HepG2 (cell line): ENCODE measurements at regions not wholly inside any gene's neighbourhood (a gene's known extent, or its start where the extent isn't known, plus 50 kb on each side); places are given as distances from the start of the nearest gene placed in this dataset.

Source experiments
- ATAC-seq: fragments of 200-7000 bp; cut with Tn5 transposase; 3 replicates; pipeline ENCODE4 v1.9.1; 2020; ENCODE audit warnings: mild to moderate bottlenecking, moderate library complexity
- BruUV-seq: library from RNA; stranded (reverse); fragments of 400-500 nt; replicated peaks from 2 replicates; lab custom pipeline; 2021; lab: Mats Ljungman, UMichigan
- CTCF ChIA-PET: fragments of 300-600 bp; formaldehyde crosslinking; extraction: SDS; loops from one replicate; lab custom pipeline; 2021; ENCODE audit warnings: low total read pairs, inconsistent platforms, low intra/inter-chr PET ratio; lab: Yijun Ruan, JAX
- POLR2A ChIA-PET: fragments of 350-600 bp; sonication (Branson Sonifier 250); formaldehyde crosslinking; loops from one replicate; lab custom pipeline; 2020; ENCODE audit warnings: antibody characterized with exemption, inconsistent platforms; lab: Yijun Ruan, JAX
- DNase-seq: peaks from one replicate; pipeline ENCODE4 v3.0.0-alpha.2; 2015; ENCODE audit warnings: low spot score
- FAIRE-seq: peaks from 3 replicates; lab custom pipeline; 2011; peaks lifted over from hg19 to GRCh38; lab: Jason Lieb, UNC
- H2AFZ ChIP-seq: one replicate; pipeline ENCODE4 v1.6.1; 2011; ENCODE audit warnings: low read length, inconsistent platforms
- H3K27ac ChIP-seq: fragments of 300-600 bp; 3 replicates; pipeline ENCODE4 v1.8.0; 2011; ENCODE audit warnings: mixed run types, mild to moderate bottlenecking, mixed read lengths, low read length, inconsistent platforms; ENCODE audit not compliant: insufficient read depth; ENCODE audit errors: extremely low read length
- H3K27me3 ChIP-seq, 2 experiments: fragments of 200-600 bp in 1 of 2; 2 replicates in 1 of 2; 3 replicates in 1 of 2; pipeline versions ENCODE4 v1.6.0 to v1.8.0; 2011; ENCODE audit warnings: low read length in 2 of 2, mild to moderate bottlenecking in 2 of 2, moderate library complexity in 2 of 2, inconsistent platforms in 1 of 2; ENCODE audit not compliant: insufficient read depth in 2 of 2, control insufficient read depth in 1 of 2
- H3K36me3 ChIP-seq, 2 experiments: fragments of 200-600 bp in 1 of 2; replicated peaks in 1 of 2; 2 replicates in 1 of 2; 3 replicates in 1 of 2; pipeline versions ENCODE4 v1.5.1 to v1.8.0; 2011; ENCODE audit warnings: low read length in 2 of 2, inconsistent platforms in 1 of 2; ENCODE audit not compliant: insufficient read depth in 2 of 2, control insufficient read depth in 1 of 2
- H3K4me1 ChIP-seq: 2 replicates; pipeline ENCODE4 v1.5.1; 2012; ENCODE audit warnings: low read length, inconsistent platforms; ENCODE audit not compliant: insufficient read depth
- H3K4me2 ChIP-seq: 2 replicates; pipeline ENCODE4 v1.6.0; 2011; ENCODE audit warnings: low read depth, low read length, inconsistent platforms
- H3K4me3 ChIP-seq, 3 experiments: fragments of 200-600 bp in 1 of 3; sonication (generic), shearing (Covaris generic) in 1 of 3; replicated peaks in 1 of 3; 2 replicates each; pipeline ENCODE4 v1.5.1; 2011 to 2016; ENCODE audit warnings: low read length in 3 of 3, inconsistent platforms in 2 of 3, low read depth in 2 of 3, mild to moderate bottlenecking in 2 of 3, control low read depth in 1 of 3, mixed read lengths in 1 of 3; ENCODE audit not compliant: insufficient read depth in 1 of 3
- H3K79me2 ChIP-seq: one replicate; pipeline ENCODE4 v1.6.1; 2011; ENCODE audit warnings: low read length, inconsistent platforms; ENCODE audit not compliant: insufficient read depth
- H3K9ac ChIP-seq: 2 replicates; pipeline ENCODE4 v1.6.0; 2011; ENCODE audit warnings: mild to moderate bottlenecking, low read depth, low read length, inconsistent platforms; ENCODE audit not compliant: insufficient read depth
- H3K9me3 ChIP-seq: 2 replicates; pipeline ENCODE4 v1.5.1; 2012; ENCODE audit warnings: mild to moderate bottlenecking, low read length
- H4K20me1 ChIP-seq: 2 replicates; pipeline ENCODE4 v1.6.0; 2011; ENCODE audit warnings: inconsistent platforms, mild to moderate bottlenecking, low read length, moderate library complexity; ENCODE audit not compliant: insufficient read depth
- ELF4 ChIP-seq: sonication (generic); formaldehyde crosslinking; IDR thresholded peaks from 2 replicates; pipeline ENCODE4 v1.5.0; 2020; ENCODE audit warnings: missing genetic modification reagents, mild to moderate bottlenecking, moderate library complexity, borderline replicate concordance
- LCORL ChIP-seq, 2 experiments: fragments of 450-650 bp in 1 of 2; sonication (generic) in 1 of 2; formaldehyde crosslinking in 1 of 2; IDR thresholded peaks; 2 replicates each; pipeline versions ENCODE4 v1.5.0 to v1.6.1; 2017 to 2020; ENCODE audit warnings: antibody characterized with exemption in 1 of 2, missing genetic modification reagents in 1 of 2
- RERE ChIP-seq: IDR thresholded peaks from 2 replicates; pipeline ENCODE4 v1.6.1; 2016; ENCODE audit warnings: low read depth, missing genetic modification reagents, missing compliant biosample characterization
- SRSF1 ChIP-seq: fragments of 200-400 bp; formaldehyde crosslinking; optimal IDR thresholded peaks from 2 replicates; pipeline ENCODE3; 2017; ENCODE audit warnings: mild to moderate bottlenecking, low read depth, low read length, moderate library complexity
- TBX2 ChIP-seq: sonication (generic); formaldehyde crosslinking; IDR thresholded peaks from 2 replicates; pipeline ENCODE4 v1.5.0; 2020; ENCODE audit warnings: missing genetic modification reagents, mild to moderate bottlenecking, borderline replicate concordance
- ZNF3 ChIP-seq: IDR thresholded peaks from 2 replicates; pipeline ENCODE4 v1.7.0; 2017; ENCODE audit warnings: inconsistent platforms
- ZNF629 ChIP-seq: sonication (generic); formaldehyde crosslinking; conservative IDR thresholded peaks from 2 replicates; pipeline ENCODE4 v1.5.0; 2020; ENCODE audit warnings: missing genetic modification reagents
- ZNF660 ChIP-seq: sonication (generic); formaldehyde crosslinking; IDR thresholded peaks from 2 replicates; pipeline ENCODE4 v1.5.1; 2020; ENCODE audit warnings: mild to moderate bottlenecking, low read depth, missing genetic modification reagents, borderline replicate concordance
- ZNF674 ChIP-seq: sonication (generic); formaldehyde crosslinking; IDR thresholded peaks from 2 replicates; pipeline ENCODE4 v1.5.0; 2020; ENCODE audit warnings: low read depth, mild to moderate bottlenecking, missing genetic modification reagents
- WGBS: methylation state at CpG from one replicate; pipeline ENCODE4 v1.1.6; 2017; ENCODE audit warnings: low lambda C conversion rate; 5-methylcytosine and 5-hydroxymethylcytosine counted together
- in situ Hi-C: cut with HindIII; loops from 2 replicates; pipeline ENCODE4 v1.10.0; 2017; ENCODE audit warnings: low pct_unique_long_range_greater_than_20kb; ENCODE audit not compliant: extremely low pct_ligation_motif_present
- intact Hi-C: fragments of 100-400 bp; cut with micrococcal nuclease; formaldehyde crosslinking; loops from one replicate; pipeline ENCODE4 v1.10.0; 2022; ENCODE audit not compliant: unreplicated experiment
- TF ChIP-seq, protein P1 (sequence below): sonication (generic); formaldehyde crosslinking; IDR thresholded peaks from 2 replicates; pipeline ENCODE4 v1.4.0; 2020; ENCODE audit warnings: low read depth, mild to moderate bottlenecking, missing genetic modification reagents
- TF ChIP-seq, protein P2 (sequence below): sonication (generic); formaldehyde crosslinking; IDR thresholded peaks from 2 replicates; pipeline ENCODE4 v1.8.1; 2023; ENCODE audit warnings: mild to moderate bottlenecking, missing genetic modification reagents
- TF ChIP-seq, protein P3 (sequence below): IDR thresholded peaks from 2 replicates; pipeline ENCODE4 v1.6.1; 2016; ENCODE audit warnings: mild to moderate bottlenecking, missing biosample characterization, missing genetic modification reagents

DNA sequence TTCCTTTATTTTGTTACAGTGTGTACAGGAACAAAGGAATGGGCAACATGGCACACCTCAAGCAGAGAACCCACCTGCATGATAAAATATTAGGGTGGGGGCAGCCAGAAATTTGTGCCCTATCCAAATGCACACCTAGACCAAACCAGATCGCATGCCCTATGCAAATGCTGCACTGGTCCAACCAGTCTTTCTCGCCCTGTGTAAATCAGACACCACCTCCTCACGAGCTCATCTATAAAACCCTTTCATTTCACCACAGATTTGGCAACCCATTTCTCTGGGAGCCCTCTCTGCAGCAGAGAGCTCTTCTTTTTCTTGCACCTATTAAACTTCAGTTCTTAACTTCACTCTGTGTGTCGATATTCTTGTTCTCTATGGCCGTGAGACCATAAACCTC is 1559.2 kb downstream of the SLITRK1 start:
- 6% methylated on average over 5 of the region's 5 CpGs for WGBS
- no peak for ATAC-seq
- TF ChIP-seq SRSF1 (no peak), ZNF674 (CRISPR knock-in tag) (no peak), ZNF660 (CRISPR knock-in tag) (no peak), TBX2 (CRISPR knock-in tag) (no peak), ZNF3 (CRISPR knock-in tag) (no peak), LCORL (IDR thresholded peaks at IDR 0.05) (no peak), LCORL (CRISPR knock-in tag; IDR thresholded peaks at IDR 0.05) (no peak), ELF4 (CRISPR knock-in tag) (no peak), RERE (no peak), ZNF629 (CRISPR knock-in tag) (no peak)
- TF ChIP-seq, protein P1, sequence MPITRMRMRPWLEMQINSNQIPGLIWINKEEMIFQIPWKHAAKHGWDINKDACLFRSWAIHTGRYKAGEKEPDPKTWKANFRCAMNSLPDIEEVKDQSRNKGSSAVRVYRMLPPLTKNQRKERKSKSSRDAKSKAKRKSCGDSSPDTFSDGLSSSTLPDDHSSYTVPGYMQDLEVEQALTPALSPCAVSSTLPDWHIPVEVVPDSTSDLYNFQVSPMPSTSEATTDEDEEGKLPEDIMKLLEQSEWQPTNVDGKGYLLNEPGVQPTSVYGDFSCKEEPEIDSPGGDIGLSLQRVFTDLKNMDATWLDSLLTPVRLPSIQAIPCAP (CRISPR knock-in tag), result no peak
- TF ChIP-seq, protein P2, sequence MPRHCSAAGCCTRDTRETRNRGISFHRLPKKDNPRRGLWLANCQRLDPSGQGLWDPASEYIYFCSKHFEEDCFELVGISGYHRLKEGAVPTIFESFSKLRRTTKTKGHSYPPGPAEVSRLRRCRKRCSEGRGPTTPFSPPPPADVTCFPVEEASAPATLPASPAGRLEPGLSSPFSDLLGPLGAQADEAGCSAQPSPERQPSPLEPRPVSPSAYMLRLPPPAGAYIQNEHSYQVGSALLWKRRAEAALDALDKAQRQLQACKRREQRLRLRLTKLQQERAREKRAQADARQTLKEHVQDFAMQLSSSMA (CRISPR knock-in tag), result no peak
- TF ChIP-seq, protein P3, sequence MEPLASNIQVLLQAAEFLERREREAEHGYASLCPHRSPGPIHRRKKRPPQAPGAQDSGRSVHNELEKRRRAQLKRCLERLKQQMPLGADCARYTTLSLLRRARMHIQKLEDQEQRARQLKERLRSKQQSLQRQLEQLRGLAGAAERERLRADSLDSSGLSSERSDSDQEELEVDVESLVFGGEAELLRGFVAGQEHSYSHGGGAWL (CRISPR knock-in tag), result no peak

More for the DNA sequence above, 1559.2 kb downstream of the SLITRK1 start:
- ChIA-PET CTCF (no interaction called here), POLR2A (no interaction called here)
- Histone ChIP-seq H4K20me1 (no peaks in the 10 kb centered on the region), H3K4me1 (no peaks in the 10 kb centered on the region), H2AFZ (no peak overlapping the region), H3K79me2 (no peaks in the 10 kb centered on the region), H3K9ac (no peak overlapping the region), H3K36me3 (no peaks in the 10 kb centered on the region), H3K9me3 (no peaks in the 10 kb centered on the region; the same call in 1 of the 2 replicates), H3K27ac (no peak overlapping the region), H3K27me3 (no peaks in the 10 kb centered on the region), H3K4me3 (no peak overlapping the region), H3K4me2 (no peak overlapping the region)
- DNase-seq, result no peak
- intact Hi-C loops, result no loop called here
- FAIRE-seq, result no peak
- in situ Hi-C loops, result no loop called here
- BruUV-seq, result no TSS peak
